ENCODE measurements at regions not wholly inside any gene's neighbourhood (a gene's known extent, or its start where the extent isn't known, plus 50 kb on each side); places are given as distances from the start of the nearest gene placed in this dataset.

DNA sequence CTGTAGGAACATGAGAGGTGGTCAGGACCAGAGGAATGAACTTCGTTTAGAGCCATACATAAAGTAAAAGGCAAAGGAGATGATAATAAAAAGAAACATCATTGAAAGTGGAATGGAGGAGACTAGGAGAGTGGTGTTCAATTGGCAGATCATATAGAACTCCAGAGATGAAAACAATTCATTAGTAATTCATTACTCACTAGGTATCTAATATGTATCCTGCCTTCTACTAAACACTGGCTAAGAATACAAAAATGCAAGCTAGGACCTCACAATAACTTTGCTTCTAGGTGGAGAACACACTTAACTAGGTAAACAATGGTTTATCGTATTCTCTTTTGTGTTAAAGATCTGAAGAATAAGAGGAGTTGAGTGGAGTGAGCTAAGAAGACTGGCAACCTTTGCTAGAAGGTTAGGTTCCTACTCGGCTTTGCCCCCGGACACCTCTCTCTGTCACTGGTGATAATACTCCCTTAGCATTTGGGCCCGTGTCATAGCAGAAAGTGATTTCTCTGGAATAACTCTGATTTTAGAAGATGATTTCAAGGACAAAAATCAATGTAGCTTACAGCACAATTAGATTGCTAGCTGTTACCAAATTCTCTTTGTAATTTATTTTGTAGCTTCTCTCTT lies 88.6 kb upstream of the IFNE start:
- TF ChIP-seq SIN3A (IDR thresholded peaks at IDR 0.05; ENCODE audit: borderline replicate concordance, insufficient read depth, low read length): no peak
- no peak for TF ChIP-seq POLR2AphosphoS5 (IDR thresholded peaks at IDR 0.05; ENCODE audit: low read depth, low read length)
- no peak for TF ChIP-seq FOXP2 (optimal IDR thresholded peaks at IDR 0.05; ENCODE audit: borderline replicate concordance, extremely low read depth, extremely low read length, insufficient read depth)
- TF ChIP-seq, protein P1, sequence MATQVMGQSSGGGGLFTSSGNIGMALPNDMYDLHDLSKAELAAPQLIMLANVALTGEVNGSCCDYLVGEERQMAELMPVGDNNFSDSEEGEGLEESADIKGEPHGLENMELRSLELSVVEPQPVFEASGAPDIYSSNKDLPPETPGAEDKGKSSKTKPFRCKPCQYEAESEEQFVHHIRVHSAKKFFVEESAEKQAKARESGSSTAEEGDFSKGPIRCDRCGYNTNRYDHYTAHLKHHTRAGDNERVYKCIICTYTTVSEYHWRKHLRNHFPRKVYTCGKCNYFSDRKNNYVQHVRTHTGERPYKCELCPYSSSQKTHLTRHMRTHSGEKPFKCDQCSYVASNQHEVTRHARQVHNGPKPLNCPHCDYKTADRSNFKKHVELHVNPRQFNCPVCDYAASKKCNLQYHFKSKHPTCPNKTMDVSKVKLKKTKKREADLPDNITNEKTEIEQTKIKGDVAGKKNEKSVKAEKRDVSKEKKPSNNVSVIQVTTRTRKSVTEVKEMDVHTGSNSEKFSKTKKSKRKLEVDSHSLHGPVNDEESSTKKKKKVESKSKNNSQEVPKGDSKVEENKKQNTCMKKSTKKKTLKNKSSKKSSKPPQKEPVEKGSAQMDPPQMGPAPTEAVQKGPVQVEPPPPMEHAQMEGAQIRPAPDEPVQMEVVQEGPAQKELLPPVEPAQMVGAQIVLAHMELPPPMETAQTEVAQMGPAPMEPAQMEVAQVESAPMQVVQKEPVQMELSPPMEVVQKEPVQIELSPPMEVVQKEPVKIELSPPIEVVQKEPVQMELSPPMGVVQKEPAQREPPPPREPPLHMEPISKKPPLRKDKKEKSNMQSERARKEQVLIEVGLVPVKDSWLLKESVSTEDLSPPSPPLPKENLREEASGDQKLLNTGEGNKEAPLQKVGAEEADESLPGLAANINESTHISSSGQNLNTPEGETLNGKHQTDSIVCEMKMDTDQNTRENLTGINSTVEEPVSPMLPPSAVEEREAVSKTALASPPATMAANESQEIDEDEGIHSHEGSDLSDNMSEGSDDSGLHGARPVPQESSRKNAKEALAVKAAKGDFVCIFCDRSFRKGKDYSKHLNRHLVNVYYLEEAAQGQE (IDR thresholded peaks at IDR 0.05; ENCODE audit: insufficient read depth in 1 of 2, low read depth in 2 of 2, low read length in 2 of 2): no peak
- TF ChIP-seq TAF1 (IDR thresholded peaks at IDR 0.05; ENCODE audit: borderline replicate concordance, insufficient read depth, low read length): no peak

DNA sequence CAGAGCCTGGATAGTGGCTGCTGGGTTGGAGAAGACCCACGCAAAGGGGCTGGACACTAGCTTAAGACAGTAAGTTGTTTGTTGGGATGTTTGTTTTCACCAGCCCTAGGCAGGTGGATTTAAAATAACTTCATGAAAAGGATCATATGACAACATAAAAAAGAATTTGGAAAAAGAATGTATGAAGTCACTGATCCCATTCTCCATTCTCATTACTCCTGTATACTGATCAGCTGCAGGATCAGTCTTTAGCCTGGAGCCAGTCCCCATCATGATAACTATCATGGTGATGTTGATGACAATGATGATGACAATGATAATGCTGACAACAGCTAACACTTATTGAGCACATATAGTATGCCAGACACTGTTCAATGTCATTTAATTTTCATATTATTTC lies 92.1 kb upstream of the IFNE start:
- no peak for TF ChIP-seq FOXP2 (optimal IDR thresholded peaks at IDR 0.05; ENCODE audit: borderline replicate concordance, extremely low read depth, extremely low read length, insufficient read depth)
- TF ChIP-seq, protein P1 (IDR thresholded peaks at IDR 0.05; ENCODE audit: insufficient read depth in 1 of 2, low read depth in 2 of 2, low read length in 2 of 2): no peak
- no peak for TF ChIP-seq SIN3A (IDR thresholded peaks at IDR 0.05; ENCODE audit: borderline replicate concordance, insufficient read depth, low read length)
- no peak for TF ChIP-seq POLR2AphosphoS5 (IDR thresholded peaks at IDR 0.05; ENCODE audit: low read depth, low read length)
- TF ChIP-seq TAF1 (IDR thresholded peaks at IDR 0.05; ENCODE audit: borderline replicate concordance, insufficient read depth, low read length): no peak

DNA sequence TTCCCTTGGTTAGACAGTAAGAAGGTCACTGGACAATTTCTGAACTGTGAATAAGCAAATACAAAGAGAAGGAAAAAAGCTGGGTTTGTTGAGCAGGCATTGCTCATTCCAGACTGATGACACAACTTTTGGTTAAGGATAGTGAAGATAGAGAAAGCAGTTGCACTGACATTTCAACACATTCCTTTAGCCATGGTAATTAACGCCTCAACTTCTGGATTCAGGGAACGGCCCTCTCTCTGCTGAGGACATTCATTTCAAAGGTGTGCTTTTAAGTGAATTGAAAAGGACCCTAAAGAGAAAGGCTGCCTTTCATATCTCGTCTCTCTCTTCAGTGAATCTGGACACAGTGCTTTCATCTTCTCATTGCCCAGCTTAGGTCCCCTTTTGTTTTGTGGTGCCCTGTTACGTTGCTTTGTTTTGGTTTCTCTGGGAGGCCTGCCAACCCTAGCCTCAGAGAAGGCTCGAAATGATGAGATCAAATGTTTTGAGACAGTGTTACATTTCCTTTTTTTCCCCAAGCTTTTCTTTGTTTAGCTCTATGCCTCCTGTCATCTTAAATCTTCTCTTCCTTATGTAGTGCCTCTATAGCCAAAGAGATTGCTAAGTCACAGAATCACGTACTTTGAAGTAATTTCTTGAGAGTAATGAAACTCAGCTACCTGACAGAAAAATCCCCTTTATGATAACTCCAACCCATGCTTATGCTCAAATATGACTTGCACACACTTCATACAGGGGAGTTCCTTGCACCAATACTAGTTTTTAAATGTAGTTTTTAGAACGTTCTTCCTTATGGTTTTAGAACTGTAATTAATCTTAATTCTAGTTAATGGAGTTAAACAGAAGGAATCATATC lies 94.4 kb upstream of the IFNE start:
- TF ChIP-seq TAF1 (IDR thresholded peaks at IDR 0.05; ENCODE audit: borderline replicate concordance, insufficient read depth, low read length): no peak
- no peak for TF ChIP-seq SIN3A (IDR thresholded peaks at IDR 0.05; ENCODE audit: borderline replicate concordance, insufficient read depth, low read length)
- no peak for TF ChIP-seq FOXP2 (optimal IDR thresholded peaks at IDR 0.05; ENCODE audit: borderline replicate concordance, extremely low read depth, extremely low read length, insufficient read depth)
- TF ChIP-seq, protein P1 (IDR thresholded peaks at IDR 0.05; ENCODE audit: insufficient read depth in 1 of 2, low read depth in 2 of 2, low read length in 2 of 2): no peak
- TF ChIP-seq POLR2AphosphoS5 (IDR thresholded peaks at IDR 0.05; ENCODE audit: low read depth, low read length): no peak

DNA sequence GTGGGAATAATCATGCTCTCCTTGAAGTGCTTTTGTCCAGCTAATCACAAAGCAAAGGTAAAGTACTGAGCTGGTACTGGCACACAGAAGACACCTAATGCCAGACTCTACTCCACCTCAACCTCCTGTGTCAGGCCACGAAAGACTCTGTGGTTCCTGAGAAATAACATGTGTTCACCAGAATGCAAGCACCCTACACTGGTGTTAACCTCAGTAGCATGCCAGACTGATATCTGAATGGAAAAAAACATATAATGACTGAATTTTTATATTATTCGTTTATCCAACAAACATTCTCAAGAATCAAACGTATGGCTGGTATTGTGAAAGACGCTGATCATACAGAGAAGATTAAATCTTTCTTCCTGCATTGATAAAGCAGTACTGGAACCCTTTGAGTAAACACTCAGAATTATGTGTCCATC lies 97.1 kb upstream of the IFNE start:
- TF ChIP-seq FOXP2 (optimal IDR thresholded peaks at IDR 0.05; ENCODE audit: borderline replicate concordance, extremely low read depth, extremely low read length, insufficient read depth) (no peak), TAF1 (IDR thresholded peaks at IDR 0.05; ENCODE audit: borderline replicate concordance, insufficient read depth, low read length) (no peak), SIN3A (IDR thresholded peaks at IDR 0.05; ENCODE audit: borderline replicate concordance, insufficient read depth, low read length) (no peak), POLR2AphosphoS5 (IDR thresholded peaks at IDR 0.05; ENCODE audit: low read depth, low read length) (no peak)
- TF ChIP-seq, protein P1 (IDR thresholded peaks at IDR 0.05; ENCODE audit: insufficient read depth in 1 of 2, low read depth in 2 of 2, low read length in 2 of 2): no peak
